Glutamatergic neuron (in vitro differentiated cells): ENCODE measurements at regions not wholly inside any gene's neighbourhood (a gene's known extent, or its start where the extent isn't known, plus 50 kb on each side); places are given as distances from the start of the nearest gene placed in this dataset.

Experiments used
- DNase-seq: peaks from one replicate; pipeline ENCODE4 v3.0.0; 2022
- H3K27ac Mint-ChIP-seq: one replicate; pipeline ENCODE4 v1.8.0; 2020; ENCODE audit warnings: mild to moderate bottlenecking, mixed read lengths, inconsistent platforms; ENCODE audit not compliant: unreplicated experiment
- H3K27me3 Mint-ChIP-seq: one replicate; pipeline ENCODE4 v1.8.0; 2020; ENCODE audit warnings: mild to moderate bottlenecking, moderate library complexity, mixed read lengths, inconsistent platforms; ENCODE audit not compliant: unreplicated experiment
- H3K36me3 Mint-ChIP-seq: one replicate; pipeline ENCODE4 v1.8.0; 2020; ENCODE audit warnings: mild to moderate bottlenecking, mixed read lengths, inconsistent platforms; ENCODE audit not compliant: unreplicated experiment
- H3K4me1 Mint-ChIP-seq: one replicate; pipeline ENCODE4 v1.8.0; 2020; ENCODE audit warnings: mild to moderate bottlenecking, low read depth, mixed read lengths, inconsistent platforms; ENCODE audit not compliant: unreplicated experiment
- H3K4me3 Mint-ChIP-seq: one replicate; pipeline ENCODE4 v1.8.0; 2020; ENCODE audit warnings: mild to moderate bottlenecking, mixed read lengths, inconsistent platforms; ENCODE audit not compliant: unreplicated experiment
- H3K9me3 Mint-ChIP-seq: one replicate; pipeline ENCODE4 v1.8.0; 2020; ENCODE audit warnings: mild to moderate bottlenecking, moderate library complexity, mixed read lengths, inconsistent platforms; ENCODE audit not compliant: unreplicated experiment
- CTCF ChIP-seq: fragments of 200-600 bp; sonication (generic); IDR thresholded peaks from one replicate; pipeline ENCODE4 v1.5.0; 2021; ENCODE audit not compliant: partially characterized antibody, unreplicated experiment

- no peak overlapping the region for H3K27ac Mint-ChIP-seq
- TF ChIP-seq CTCF: no peak
- no peak overlapping the region for H3K4me3 Mint-ChIP-seq
Measured at GRCh38 chr3:31405515-31405914, 127.2 kb upstream of the STT3B start.

GRCh38 chr3:31406896-31407295 lies 125.8 kb upstream of the STT3B start:
- H3K36me3 Mint-ChIP-seq: no peaks in the 10 kb centered on the region
- no peak for DNase-seq
- no peak overlapping the region for H3K27ac Mint-ChIP-seq
- no peaks in the 10 kb centered on the region for H3K4me1 Mint-ChIP-seq
- H3K4me3 Mint-ChIP-seq: no peak overlapping the region
- H3K9me3 Mint-ChIP-seq: no peaks in the 10 kb centered on the region
- TF ChIP-seq CTCF: no peak
- H3K27me3 Mint-ChIP-seq: no peaks in the 10 kb centered on the region

More at GRCh38 chr3:31405515-31405914, 127.2 kb upstream of the STT3B start:
- H3K27me3 Mint-ChIP-seq: no peaks in the 10 kb centered on the region
- H3K4me1 Mint-ChIP-seq: no peaks in the 10 kb centered on the region
- DNase-seq: no peak
- no peaks in the 10 kb centered on the region for H3K36me3 Mint-ChIP-seq
- H3K9me3 Mint-ChIP-seq: no peaks in the 10 kb centered on the region

- no peak for DNase-seq
- no peak overlapping the region for H3K27ac Mint-ChIP-seq
- no peak for TF ChIP-seq CTCF
- H3K4me3 Mint-ChIP-seq: no peak overlapping the region
- H3K9me3 Mint-ChIP-seq: no peaks in the 10 kb centered on the region
- H3K27me3 Mint-ChIP-seq: no peaks in the 10 kb centered on the region
- H3K4me1 Mint-ChIP-seq: no peaks in the 10 kb centered on the region
- no peaks in the 10 kb centered on the region for H3K36me3 Mint-ChIP-seq
Measured at GRCh38 chr3:31407665-31408064, 125.1 kb upstream of the STT3B start.

GRCh38 chr3:31408720-31409119 lies 124.0 kb upstream of the STT3B start:
- DNase-seq: no peak
- no peak overlapping the region for H3K27ac Mint-ChIP-seq
- no peaks in the 10 kb centered on the region for H3K27me3 Mint-ChIP-seq
- H3K4me3 Mint-ChIP-seq: no peak overlapping the region
- H3K4me1 Mint-ChIP-seq: no peaks in the 10 kb centered on the region
- no peaks in the 10 kb centered on the region for H3K9me3 Mint-ChIP-seq
- no peaks in the 10 kb centered on the region for H3K36me3 Mint-ChIP-seq
- no peak for TF ChIP-seq CTCF

GRCh38 chr3:31409389-31409788 lies 123.3 kb upstream of the STT3B start:
- Mint-ChIP-seq H3K27me3 (no peaks in the 10 kb centered on the region), H3K9me3 (no peaks in the 10 kb centered on the region), H3K4me3 (no peak overlapping the region), H3K27ac (no peak overlapping the region), H3K4me1 (no peaks in the 10 kb centered on the region), H3K36me3 (no peaks in the 10 kb centered on the region)
- TF ChIP-seq CTCF: no peak
- DNase-seq: no peak
